Ovary (tissue), 3 donors: ENCODE measurements at regions not wholly inside any gene's neighbourhood (a gene's known extent, or its start where the extent isn't known, plus 50 kb on each side); places are given as distances from the start of the nearest gene placed in this dataset.

Experiments
- EP300 ChIP-seq: sonication (generic); formaldehyde crosslinking; IDR thresholded peaks from one replicate; pipeline ENCODE4 v1.6.1; 2017; ENCODE audit warnings: antibody characterized with exemption
- POLR2A ChIP-seq: fragments of 450-650 bp; IDR thresholded peaks from one replicate; pipeline ENCODE4 v1.6.1; 2017; ENCODE audit warnings: antibody characterized with exemption, mild to moderate bottlenecking, moderate library complexity
- TF ChIP-seq, protein P1 (sequence below), 3 donors: fragments of 450-650 bp in 2 of 3; fragments of 200-600 bp in 1 of 3; IDR thresholded peaks; one replicate each; pipeline versions ENCODE4 v1.5.1 to v1.8.0; 2016 to 2022; ENCODE audit warnings: antibody characterized with exemption in 3 of 3, mild to moderate bottlenecking in 1 of 3
- donor health status: DM: no; HTN: no; CAD: no.

DNA sequence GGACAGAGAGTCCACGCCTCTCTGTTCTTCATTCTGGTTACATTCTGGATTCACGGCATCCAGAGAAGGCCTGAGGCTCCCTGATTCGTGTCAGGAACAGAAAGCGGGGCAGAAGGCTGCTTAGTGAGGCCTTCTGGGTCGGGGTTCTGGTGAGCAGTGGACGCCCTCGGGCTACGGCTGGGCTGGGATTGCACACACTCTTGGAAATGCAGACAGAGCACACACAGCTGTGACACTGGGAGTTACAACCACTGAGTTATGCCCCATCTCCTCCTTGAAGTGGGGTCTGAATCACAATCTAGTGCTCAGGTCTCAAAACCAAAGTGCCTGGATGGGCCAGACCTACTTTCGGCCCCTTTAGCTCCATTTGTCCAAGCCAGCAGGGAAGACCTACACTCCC lies 156.9 kb upstream of the GDF10 start:
- TF ChIP-seq, protein P1, sequence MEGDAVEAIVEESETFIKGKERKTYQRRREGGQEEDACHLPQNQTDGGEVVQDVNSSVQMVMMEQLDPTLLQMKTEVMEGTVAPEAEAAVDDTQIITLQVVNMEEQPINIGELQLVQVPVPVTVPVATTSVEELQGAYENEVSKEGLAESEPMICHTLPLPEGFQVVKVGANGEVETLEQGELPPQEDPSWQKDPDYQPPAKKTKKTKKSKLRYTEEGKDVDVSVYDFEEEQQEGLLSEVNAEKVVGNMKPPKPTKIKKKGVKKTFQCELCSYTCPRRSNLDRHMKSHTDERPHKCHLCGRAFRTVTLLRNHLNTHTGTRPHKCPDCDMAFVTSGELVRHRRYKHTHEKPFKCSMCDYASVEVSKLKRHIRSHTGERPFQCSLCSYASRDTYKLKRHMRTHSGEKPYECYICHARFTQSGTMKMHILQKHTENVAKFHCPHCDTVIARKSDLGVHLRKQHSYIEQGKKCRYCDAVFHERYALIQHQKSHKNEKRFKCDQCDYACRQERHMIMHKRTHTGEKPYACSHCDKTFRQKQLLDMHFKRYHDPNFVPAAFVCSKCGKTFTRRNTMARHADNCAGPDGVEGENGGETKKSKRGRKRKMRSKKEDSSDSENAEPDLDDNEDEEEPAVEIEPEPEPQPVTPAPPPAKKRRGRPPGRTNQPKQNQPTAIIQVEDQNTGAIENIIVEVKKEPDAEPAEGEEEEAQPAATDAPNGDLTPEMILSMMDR (IDR thresholded peaks at IDR 0.05), result no peak
- TF ChIP-seq POLR2A, result no peak
- no peak for TF ChIP-seq EP300
